ENCODE measurements at regions not wholly inside any gene's neighbourhood (a gene's known extent, or its start where the extent isn't known, plus 50 kb on each side); places are given as distances from the start of the nearest gene placed in this dataset.

DNA sequence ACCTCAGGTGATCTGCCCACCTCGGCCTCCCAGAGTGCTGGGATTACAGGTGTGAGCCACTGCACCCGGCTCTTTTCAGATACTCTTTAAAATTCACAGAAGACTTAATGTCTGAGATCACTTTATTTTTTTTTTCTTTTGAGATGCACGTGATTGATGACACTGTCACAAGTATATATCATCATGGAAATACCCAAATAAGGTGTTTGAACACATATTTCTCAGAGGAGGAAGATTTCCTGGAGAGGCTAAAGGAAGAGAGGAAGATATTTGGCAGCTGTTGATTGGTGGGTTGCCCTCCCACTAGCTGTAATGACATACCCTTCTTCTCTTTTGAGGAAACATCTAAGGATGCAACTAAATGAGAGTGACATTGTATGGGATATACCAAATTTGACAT, 225.9 kb upstream of the CITED2 start:
- DNase-seq (ENCODE audit: insufficient read length, low spot score), result no peak
- no peak for FAIRE-seq

DNA sequence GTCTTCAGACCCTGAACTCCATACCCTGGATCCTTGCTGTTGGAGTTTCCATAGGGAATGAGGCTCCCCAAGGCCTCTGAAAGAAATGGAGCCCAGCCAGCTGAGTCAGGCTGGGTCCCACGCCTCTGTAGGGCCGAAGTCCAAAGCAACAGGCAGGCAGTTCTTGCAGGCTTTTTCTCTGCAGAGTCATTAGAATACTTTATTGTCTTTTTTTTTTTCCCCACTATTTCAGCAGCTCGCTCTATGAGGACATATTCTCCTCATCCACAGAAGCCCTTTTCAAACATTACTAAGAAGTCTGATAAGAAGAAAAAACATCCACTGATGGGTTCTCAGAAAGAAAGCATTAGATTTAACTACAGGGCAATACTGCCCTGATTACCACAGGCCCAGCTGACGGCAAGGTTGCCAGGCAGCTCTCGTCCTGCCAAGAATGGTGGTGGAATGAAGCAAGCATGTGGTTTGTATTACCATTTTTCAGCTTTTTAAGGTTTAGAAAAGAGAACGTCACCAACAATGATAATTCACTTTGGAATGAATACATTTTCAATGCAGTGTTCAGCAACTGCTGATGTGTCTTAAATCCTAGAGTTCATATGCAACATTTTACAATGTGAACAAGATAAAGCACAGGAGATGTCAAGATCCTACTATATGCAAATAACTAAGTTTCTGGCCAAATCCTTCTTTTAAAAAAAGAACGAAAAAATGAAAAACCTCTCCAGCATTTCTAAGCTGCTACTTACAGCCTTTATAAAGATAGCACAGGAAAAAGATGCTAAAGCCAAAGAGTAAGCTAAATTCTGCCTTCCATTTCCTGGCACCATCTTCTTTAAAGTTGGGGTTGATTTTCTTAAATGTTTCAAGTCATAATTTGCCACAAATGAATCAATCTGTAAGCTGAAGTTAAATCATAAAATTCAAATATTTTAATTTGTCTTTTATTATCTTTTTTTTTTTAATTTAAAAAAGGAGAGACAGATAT, 223.6 kb upstream of the CITED2 start:
- DNase-seq (ENCODE audit: insufficient read length, low spot score) (no peak), FAIRE-seq (no peak)

DNA sequence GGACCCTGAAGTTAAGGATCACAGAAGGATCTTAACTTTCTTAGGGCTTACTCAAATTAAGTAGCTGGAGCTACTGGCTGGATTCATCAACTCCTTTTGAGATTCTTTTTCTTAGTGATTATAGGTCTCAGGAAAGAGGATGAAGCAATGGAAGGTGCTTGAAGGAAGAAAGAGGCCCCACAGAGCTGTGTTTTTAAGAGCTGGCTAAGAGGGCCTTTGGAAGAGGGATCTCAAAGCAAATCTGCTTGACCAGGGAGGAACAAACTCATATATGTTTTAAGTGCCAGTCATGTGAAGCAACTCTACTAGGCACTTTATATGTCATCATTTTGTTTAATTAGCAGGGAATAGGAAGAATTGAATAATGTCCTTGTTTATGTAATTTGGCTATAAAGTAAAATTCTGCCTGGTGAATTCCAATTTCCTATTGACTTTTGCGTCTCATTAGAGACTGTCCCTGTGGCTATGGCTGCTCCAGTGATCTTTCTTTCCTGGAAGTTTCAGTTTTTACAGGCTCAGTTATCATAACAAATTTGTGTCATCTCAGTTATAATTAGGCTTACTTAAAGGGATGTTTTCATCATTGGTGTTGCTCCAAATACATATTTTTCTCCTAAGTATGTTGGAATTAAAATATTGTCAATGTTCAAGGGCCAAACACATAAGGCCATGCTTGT, 222.8 kb upstream of the CITED2 start:
- no peak for DNase-seq (ENCODE audit: insufficient read length, low spot score)
- no peak for FAIRE-seq

DNA sequence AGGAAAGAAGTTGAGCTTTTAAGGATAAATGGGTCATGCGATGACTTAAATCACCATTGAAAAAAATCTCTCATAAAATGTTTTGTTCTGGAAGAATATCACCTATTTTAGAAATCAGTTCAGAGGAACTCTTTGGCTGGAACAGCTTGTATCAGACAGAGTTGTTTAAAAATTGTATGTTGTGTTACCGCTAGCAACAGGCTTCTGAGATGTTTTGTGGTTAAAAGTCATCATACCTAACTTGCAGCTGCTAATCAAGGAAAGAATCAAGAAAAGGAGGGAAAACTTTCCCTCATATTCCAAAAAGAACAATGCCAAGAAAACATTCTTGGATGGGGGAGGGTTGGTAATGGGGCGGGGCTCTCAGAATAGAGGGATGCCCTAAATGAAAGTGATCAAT, 220.7 kb upstream of the CITED2 start:
- DNase-seq (ENCODE audit: insufficient read length, low spot score), result no peak

DNA sequence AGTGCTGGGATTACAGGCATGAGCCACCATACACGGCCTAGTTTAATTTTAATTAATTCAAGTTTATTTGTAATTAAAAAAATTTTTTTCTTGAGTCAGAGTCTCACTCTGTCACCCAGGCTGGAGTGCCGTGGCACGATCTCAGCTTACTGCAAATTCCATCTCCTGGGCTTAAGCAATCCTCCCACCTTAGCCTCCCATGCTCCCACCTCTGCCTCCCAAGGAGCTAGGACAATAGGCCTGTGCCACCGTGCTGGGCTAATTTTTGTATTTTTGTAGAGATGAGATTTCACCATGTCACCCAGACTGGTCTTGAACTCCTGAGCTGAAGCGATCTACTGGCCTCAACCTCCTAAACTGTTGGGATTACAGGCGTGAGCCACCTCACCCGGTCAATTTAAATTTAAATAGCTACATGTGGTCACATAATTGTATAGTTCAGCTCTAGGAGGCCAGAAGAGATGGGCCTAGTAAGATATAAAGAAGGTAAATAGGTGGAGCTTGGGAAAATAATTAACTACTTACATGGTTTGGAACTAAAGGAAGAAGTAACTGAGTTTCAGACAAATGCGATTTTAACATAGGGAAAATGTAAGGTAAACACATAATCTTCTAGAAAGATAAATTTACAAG, 220.0 kb upstream of the CITED2 start:
- no peak for DNase-seq (ENCODE audit: insufficient read length, low spot score)
- FAIRE-seq, result no peak

More for the DNA sequence above, 220.7 kb upstream of the CITED2 start:
- FAIRE-seq, result no peak

DNA sequence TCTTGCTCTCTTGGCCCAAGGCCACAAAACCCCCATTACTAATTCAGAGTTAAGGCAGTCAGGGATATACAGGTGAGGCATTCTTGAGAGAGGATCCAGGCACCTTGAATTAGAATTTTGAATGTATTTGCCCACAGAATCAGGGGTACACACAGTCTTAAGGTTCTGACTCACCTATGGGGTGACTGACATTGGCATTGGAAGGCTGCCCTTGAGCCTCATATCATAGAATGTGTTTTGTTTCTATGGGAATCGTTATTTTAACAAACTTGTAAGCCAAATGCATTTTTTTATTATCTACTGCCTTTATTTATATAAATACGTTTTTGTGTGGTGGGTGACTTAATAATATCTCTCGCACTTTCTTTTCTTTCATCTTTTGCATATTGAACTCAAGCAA, 218.6 kb upstream of the CITED2 start:
- FAIRE-seq (no peak), DNase-seq (ENCODE audit: insufficient read length, low spot score) (no peak)

DNA sequence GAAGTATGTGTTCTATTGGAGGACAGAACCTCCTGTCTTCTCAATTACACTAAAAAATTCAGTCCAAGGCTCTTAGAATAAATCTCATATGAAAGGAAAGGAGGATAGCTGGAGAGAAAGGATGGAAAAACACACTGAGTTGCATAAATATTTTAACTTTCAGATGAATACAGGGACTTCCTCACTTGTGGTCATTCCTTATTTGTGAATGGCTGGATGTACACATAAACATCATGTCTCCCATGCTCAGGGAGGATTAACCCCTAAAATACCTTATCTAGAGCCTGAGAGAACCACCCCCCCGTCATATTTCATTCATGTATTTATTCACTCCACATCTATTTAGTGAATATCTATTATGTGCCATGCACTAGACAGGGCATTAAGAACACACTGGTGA, 217.6 kb upstream of the CITED2 start:
- DNase-seq (ENCODE audit: insufficient read length, low spot score) (no peak), FAIRE-seq (no peak)

DNA sequence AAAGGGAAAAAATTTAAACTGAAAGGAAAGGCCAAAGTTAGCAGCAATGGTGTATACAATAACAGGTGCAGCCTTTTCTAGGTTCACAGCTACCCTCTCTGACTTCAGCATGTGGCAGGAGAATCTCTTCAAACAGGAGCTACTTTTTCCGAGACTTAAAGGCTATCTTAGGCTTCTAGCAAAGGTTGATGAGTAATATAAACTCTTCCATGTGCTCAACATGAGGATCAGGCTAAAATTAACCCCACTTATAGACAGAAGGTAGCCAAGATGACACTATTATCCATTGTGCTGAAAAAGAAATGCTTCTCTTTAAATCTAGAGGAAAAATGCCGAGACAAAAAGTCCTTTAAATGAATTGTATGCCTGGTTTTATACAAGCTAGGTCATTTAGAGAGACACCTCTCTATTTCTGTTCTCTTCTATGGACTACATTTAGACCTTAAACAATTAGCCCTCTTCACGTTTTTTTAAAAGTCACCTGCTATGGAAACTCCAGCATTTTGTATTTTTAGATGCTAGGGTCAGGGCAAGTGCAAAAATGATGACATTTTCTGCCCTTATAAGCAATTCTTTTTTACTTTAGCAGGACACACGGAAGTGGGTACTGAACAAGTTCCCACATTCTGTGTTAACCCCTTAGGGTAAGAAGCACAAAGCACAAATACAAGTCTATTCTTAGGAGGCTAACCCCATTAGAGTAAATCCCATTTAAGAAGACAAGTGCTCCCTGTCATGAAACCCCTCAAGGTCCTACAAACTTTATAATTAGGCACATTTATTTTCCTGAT, 216.8 kb upstream of the CITED2 start:
- DNase-seq (ENCODE audit: insufficient read length, low spot score) (no peak), FAIRE-seq (no peak)

DNA sequence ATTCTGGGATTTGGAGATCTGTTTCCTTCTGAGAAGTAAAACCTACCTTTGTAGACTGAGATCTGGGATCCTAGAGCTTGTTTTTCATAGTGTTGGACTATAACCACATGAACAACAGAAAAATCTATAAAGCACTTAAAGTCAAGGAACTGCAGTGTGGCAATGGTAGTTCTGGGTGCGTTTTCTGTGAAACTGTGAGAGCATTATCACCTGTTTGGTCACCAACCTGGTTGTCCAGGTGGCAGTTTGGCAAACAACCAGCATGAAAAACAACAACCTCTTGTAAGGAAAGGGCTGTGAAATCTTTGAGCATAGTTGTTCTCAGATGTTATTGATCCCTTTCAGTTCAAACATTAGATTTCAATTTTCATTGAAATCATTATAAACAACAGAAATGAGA, 215.8 kb upstream of the CITED2 start:
- no peak for DNase-seq (ENCODE audit: insufficient read length, low spot score)
- FAIRE-seq, result no peak

DNA sequence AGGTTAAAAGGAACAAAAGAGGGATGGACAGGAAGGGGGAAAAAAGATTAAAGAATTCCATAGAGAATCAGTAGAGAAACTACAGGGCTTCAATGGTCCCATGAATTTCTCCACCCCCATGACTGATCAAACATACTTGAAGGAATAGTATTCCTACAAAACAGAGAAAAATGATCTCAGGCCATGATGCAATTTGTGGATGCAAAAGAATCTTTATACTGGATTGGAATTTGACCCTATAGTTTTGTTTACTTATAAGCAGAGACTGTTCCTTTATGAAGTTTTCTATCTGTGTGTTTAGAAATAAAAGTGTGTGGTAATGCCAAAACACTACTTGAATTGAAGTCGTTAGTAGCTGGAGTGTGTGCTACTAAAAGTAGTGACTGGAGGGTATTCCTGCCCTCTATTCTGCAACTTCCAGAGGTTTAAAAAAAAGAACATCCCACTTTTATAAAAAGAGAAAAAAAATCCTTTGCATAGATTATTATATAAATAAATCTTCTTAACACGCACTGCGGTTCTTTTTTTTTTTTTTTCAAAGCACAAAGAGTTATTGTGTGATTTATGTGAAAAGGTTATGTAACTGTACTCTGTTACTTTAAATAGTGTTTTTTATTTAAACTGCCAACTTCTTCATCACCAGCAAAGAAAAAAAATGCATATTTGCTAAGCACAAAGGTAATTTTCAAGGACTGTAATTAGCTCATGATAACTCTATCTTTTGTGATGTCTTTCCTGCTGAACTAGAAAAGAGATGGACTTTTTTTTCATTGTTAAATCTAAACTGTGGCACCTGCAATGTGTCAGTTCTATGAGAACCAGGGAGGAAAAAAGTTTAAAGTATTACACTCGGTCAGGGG, 214.5 kb upstream of the CITED2 start:
- DNase-seq (ENCODE audit: insufficient read length, low spot score), result no peak
- no peak for FAIRE-seq

DNA sequence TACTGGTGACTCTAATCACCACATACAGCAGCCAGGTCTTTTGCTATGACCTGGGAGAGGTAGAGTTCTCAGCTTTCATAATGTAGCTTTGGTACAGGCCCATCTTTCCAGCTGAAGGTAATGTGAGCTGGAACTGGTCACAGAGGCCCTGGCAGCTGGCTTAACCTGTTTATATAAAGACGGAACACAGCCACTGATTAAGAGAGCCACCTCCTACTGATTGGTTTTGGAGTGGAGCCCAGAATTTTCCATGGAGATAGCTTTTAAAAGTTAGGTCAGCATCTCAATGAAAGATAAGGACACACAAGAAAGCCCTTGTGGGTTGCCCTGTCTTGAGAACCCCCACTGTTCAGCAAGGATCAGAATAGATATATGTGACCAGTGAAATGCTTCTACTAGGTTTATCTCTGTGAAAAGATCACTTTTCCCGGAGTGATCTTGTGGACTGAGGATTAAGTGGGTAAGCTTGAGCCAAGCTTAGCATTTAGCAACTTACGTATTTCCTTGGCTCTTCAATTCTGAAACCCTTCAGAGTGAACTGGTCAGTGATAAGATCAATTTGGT, 213.7 kb upstream of the CITED2 start:
- DNase-seq (ENCODE audit: insufficient read length, low spot score) (no peak), FAIRE-seq (no peak)

DNA sequence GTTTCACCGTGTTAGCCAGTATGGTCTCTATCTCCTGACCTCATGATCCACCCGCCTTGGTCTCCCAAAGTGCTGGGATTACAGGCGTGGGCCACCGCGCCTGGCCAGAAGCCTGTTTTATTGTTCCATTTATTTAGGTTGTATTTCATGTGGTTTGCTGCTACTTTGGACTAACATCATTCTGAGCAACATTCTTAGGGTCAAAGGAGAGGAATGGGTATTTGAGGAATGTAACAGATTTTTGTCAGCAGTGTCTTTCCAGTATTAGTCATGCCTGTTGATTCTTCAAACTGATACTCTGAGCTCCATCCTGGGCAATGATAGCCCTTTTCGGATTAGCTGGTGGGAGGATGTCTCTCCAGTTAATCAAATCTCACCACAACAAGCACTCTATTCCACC, 213.0 kb upstream of the CITED2 start:
- FAIRE-seq, result no peak
- no peak for DNase-seq (ENCODE audit: insufficient read length, low spot score)

DNA sequence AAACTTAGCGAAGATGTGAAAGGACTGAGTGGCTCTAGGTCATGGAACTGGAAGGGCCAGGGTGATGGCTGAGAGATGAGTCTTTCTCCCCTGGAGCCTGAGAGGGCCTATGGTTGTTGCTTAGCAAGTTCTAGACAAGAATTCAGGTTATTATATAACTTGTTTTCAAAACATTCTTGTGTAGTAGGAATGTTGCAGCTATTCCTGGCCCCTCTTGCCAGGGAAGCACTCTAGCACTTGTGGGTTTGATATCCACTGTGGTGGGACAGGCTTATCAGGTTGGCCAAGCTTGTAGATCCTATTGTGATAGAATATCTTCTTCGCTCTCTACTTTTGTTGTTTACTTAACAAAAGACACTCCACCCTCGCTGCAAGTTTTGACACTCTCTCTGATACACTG, 211.8 kb upstream of the CITED2 start:
- FAIRE-seq (no peak), DNase-seq (ENCODE audit: insufficient read length, low spot score) (no peak)

DNA sequence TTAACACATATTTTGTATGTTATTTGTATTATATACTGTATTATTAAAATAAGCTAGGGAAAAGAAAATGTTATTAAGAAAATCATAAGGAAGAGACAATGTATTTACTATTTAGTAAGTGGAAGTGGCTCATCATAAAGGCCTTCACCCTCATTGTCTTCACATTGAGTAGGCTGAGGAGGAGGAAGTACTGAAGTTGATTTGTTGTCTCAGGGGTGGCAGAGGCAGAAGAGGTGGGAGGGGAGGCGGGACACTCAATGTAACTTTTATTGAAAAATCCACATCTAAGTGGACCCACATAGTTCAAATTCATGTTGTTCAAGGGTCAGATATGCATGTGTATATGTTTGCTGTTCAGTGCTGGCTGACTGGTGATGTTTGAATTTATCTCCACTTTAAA, 210.2 kb upstream of the CITED2 start:
- FAIRE-seq, result no peak
- DNase-seq (ENCODE audit: insufficient read length, low spot score), result no peak

DNA sequence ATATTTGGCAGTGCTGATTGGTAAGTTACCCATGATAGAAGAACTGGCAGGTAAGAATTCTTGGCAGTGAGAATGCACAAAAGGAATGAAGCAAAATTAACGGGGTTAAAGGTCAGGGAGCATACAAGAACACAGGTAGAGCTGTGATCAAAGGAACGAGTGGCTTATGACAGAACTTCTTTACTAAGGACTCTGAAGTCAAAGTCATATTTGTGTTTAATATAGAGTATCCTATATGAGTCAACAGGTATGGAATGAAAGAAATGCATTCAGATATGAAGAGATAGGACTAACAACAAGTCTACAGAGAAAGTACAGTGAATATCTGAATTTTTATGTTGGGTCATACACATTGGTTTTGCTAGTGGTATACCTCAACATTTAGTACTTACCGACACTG, 209.0 kb upstream of the CITED2 start:
- DNase-seq (ENCODE audit: insufficient read length, low spot score), result no peak
- FAIRE-seq, result no peak

DNA sequence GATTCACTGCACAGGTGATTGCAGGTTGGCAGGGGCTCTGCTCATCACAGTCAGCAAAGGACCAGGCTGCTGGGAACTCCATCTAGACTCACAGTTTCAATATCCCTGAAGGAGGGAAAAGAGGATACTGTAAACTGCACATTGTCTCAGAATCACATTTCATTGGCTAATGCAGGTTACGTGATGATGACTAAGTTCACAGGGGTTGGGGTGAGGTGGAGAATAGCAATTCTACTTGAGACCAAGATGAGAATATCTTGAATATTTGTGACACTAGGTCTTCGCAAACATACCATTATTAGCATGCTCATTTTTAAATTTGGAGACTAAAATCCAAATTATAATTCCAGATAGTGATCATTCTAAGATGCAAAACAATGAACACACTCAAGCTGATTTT, 208.5 kb upstream of the CITED2 start:
- DNase-seq (ENCODE audit: insufficient read length, low spot score) (no peak), FAIRE-seq (no peak)

DNA sequence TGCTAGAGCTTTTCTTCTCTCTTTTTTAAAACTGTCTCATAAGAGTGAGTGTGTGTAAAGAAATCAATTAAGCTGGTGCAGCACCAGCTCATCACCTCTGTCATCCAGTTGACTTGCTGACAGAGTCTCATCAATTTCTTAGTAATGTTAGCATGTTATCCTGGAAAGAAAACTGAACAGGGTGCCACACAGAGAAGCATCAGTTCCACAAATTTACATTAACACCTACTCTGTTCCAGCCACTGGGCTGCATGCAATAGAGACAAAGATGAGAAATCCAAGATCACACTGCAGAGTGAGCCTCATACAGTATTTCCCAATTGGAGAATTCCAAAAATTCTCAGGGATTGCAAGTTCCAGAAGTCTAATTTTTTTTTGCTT, 207.0 kb upstream of the CITED2 start:
- DNase-seq (ENCODE audit: insufficient read length, low spot score), result no peak
- no peak for FAIRE-seq

DNA sequence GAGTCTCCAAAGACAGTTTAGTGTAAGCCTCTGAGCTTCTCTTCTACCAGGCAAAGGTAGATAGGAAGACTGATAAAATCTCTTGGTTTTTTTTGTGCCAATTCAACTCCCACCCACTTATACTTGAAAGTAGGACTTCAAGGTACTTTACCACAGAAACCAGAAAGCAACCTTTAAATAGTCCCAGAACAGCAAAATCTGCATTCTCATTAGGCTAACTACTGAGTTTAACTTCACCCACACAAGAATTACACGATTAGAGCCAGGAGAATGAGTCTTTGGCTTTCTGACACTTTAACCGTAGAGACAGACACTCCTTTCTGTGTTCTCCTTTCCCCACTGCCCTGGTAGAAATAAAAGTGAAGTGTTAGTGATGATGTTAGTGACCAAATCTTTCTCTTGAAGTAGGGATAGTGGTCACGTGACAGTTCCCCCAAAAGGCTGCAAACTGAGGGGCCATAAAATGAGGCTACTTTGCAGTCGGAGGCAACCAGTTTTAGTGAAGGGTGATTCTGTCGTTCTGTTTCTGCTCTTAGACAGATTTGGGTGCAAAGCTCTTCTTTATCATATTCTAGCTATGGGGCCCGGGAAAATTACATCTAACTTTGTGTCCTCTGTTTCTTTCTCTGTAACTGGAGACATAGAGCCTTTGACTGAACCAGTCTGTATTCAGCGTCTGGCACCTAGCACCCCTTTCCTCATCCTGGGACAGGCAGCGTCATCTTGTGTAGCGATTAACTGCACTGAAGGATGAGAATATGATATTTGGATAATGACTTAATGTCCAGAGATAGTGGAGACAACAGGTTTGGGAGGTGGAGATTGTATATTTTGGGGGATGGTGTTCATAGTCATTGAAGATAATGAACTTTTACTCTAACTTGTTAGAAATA, 206.4 kb upstream of the CITED2 start:
- no peak for FAIRE-seq
- DNase-seq (ENCODE audit: insufficient read length, low spot score), result peak; percentile 9
